ENCODE measurements at regions not wholly inside any gene's neighbourhood (a gene's known extent, or its start where the extent isn't known, plus 50 kb on each side); places are given as distances from the start of the nearest gene placed in this dataset.
A peak's percentile ranks its signal among the peaks of the same experiment; 100 is the strongest.

DNA sequence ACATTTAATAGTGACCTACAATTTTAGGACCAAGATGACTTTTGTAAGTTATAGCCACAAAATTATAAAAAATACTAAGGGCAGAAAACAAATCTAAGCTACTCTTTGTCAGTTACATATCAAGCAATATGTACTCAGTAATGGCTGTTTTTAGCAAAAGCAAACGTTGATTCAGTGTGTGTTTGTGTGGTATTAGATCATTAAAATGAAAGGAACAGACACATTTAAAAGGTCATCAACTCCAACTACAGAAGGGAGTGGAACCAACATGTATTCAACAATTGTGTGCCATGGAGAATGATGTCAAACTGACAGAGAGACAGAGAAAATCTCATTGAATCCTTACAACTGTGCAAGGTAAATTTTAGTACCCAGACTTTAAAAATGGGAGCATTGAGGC, 268.8 kb upstream of the STT3B start:
- H3K4me3 ChIP-seq (ENCODE audit: control insufficient read depth, low read depth, low read length) = no peak overlapping the region
- TF ChIP-seq, protein P1, sequence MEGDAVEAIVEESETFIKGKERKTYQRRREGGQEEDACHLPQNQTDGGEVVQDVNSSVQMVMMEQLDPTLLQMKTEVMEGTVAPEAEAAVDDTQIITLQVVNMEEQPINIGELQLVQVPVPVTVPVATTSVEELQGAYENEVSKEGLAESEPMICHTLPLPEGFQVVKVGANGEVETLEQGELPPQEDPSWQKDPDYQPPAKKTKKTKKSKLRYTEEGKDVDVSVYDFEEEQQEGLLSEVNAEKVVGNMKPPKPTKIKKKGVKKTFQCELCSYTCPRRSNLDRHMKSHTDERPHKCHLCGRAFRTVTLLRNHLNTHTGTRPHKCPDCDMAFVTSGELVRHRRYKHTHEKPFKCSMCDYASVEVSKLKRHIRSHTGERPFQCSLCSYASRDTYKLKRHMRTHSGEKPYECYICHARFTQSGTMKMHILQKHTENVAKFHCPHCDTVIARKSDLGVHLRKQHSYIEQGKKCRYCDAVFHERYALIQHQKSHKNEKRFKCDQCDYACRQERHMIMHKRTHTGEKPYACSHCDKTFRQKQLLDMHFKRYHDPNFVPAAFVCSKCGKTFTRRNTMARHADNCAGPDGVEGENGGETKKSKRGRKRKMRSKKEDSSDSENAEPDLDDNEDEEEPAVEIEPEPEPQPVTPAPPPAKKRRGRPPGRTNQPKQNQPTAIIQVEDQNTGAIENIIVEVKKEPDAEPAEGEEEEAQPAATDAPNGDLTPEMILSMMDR (conservative IDR thresholded peaks at IDR 0.05; ENCODE audit: control insufficient read depth, insufficient read depth, low read depth, low read length) = no peak
- DNase-seq (ENCODE audit: low read depth) = no peak

DNA sequence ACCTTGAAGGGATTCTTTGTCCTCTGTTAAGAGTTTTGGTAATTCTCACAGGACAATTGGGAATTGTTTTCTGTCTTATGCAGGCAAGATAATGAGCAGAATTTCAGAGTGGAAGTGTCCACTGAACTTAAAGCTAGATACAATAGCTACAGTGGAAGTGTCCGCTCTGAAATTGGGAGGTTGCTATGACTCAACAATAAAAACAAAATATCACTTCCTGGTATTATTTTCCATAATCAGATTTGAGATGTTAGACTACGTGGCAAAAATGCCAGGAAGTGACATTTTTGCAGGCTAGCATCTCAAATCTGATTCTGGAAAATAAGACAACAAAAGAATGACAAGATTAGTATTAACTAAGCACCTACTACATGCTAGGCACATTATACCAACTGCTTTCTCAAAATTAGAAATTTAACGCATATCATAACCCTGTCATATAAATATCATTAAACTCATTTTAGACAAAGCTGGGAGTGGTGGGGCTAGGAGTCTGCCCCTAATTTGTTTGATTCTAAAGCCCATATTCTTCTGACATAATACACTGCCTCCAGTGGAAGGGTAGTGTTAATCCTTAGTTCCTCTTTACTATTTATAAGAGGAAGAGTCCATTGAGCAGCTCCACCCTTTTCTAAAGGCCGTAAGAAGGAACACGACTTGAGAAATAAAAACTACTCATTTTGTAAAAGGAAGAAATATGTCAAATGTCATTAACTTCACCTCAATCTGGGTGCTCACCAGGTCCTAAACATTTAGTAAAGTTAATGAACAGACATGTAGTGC, 266.9 kb upstream of the STT3B start:
- TF ChIP-seq, protein P1 (conservative IDR thresholded peaks at IDR 0.05; ENCODE audit: control insufficient read depth, insufficient read depth, low read depth, low read length) = no peak
- no peak overlapping the region for H3K4me3 ChIP-seq (ENCODE audit: control insufficient read depth, low read depth, low read length)
- DNase-seq (ENCODE audit: low read depth) = no peak

DNA sequence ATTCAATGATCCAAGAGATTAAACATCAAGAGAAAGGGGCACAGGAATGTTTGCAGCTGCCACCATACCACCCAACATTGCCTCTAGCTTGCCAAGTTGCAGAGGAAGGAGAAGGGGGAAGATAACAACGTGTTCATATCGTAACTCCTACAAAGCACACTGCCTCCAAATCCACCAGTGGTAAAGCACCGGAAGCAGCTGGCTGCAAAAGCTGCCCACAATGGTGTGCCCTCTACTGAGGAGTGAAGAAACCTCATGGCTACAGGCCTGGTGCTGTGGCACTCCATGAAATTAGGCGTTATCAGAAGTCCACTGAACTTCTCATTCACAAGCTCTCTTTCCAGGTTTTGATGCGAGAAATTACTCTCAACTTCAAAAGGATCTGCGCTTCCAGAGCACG, 263.9 kb upstream of the STT3B start:
- no peak for DNase-seq (ENCODE audit: low read depth)
- TF ChIP-seq, protein P1 (conservative IDR thresholded peaks at IDR 0.05; ENCODE audit: control insufficient read depth, insufficient read depth, low read depth, low read length) = no peak
- H3K4me3 ChIP-seq (ENCODE audit: control insufficient read depth, low read depth, low read length) = no peak overlapping the region

DNA sequence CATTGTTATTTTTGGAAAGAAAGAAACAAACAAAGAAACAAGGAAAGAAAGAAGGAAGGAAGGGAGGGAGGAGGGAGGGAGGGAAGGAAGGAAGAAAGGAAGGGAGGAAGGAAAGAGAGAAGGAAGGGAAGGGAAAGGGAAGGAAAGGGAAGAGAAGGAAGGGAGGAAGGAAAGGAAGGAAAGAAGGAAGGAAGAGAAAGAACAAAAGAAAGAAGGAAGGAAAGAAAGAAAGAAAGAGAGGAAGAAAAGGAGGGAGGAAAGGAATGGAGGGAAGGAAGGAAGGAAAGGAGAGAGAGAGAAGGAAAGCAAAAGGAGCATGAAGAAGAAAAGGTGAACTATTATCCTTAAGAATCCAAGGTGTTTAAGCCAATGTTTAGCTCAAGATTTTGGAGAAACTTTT, 262.7 kb upstream of the STT3B start:
- H3K4me3 ChIP-seq (ENCODE audit: control insufficient read depth, low read depth, low read length) = no peak overlapping the region
- no peak for DNase-seq (ENCODE audit: low read depth)
- TF ChIP-seq, protein P1 (conservative IDR thresholded peaks at IDR 0.05; ENCODE audit: control insufficient read depth, insufficient read depth, low read depth, low read length) = no peak

DNA sequence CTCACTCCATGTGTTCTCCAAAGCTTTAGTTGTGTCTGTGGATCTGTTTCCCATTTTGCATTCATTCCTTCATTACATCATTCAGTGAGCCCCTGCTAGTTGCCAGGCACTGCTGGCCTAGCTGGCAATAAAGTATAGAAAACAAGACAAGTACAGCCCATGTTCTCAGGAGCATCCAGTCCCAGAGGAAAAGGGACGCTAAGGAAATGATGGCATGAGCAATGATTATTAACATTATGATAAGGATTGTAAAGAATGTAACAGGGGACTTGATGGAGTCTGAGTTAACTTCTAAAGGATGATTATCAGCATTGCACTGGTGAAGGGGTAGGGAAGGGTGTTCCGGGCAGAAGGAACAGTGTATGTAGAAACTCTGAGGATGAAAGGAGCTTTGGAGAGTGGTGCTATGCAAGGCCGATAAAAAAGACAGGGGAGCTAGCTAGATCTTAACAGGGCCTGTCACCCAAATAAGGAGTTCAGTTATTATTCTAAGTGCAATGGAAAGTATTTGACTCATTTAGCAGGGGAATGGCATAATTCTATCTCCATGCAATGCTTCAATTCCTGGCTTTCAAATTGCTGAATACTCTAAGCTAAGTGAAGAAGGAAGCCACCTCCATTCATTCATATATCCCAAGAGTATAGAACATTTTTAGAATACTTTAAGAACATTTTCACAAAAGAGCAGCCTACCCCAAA, 258.2 kb upstream of the STT3B start:
- H3K4me3 ChIP-seq (ENCODE audit: control insufficient read depth, low read depth, low read length) = no peak overlapping the region
- TF ChIP-seq, protein P1 (conservative IDR thresholded peaks at IDR 0.05; ENCODE audit: control insufficient read depth, insufficient read depth, low read depth, low read length) = no peak
- DNase-seq (ENCODE audit: low read depth) = peak; percentile 2

DNA sequence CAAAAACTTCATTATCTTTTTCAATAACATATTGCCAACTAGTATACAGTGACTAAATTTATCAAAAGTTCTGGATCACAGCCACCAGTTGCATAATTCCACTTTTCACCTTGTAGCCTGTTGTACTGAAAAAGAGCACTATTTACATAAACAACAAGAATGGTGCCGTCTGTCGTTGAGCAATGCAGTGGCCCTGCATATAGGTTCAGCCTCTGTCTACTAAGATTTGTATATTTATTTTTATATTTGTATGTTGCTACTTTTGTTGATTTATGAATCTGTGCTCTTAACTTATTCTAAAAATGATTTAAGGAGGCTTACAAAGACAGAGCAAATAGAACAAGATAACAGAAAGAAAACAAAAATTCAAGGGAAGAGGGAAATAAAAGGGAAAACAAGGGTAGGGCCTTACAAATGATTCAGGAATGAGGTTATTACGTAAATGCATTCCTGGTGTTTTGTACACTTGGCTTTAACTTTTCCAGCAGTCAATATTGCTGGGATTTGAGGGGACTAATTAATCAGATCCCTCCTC, 257.6 kb upstream of the STT3B start:
- TF ChIP-seq, protein P1 (conservative IDR thresholded peaks at IDR 0.05; ENCODE audit: control insufficient read depth, insufficient read depth, low read depth, low read length) = no peak
- H3K4me3 ChIP-seq (ENCODE audit: control insufficient read depth, low read depth, low read length) = no peak overlapping the region
- DNase-seq (ENCODE audit: low read depth) = peak; percentile 77

Data from fibroblast of mammary gland (primary cell).